SK-N-SH treated with all-trans-retinoic acid at 6 μM for 48 hours (cell line): ENCODE measurements at regions not wholly inside any gene's neighbourhood (a gene's known extent, or its start where the extent isn't known, plus 50 kb on each side); places are given as distances from the start of the nearest gene placed in this dataset.

ENCODE experiments used
- ATAC-seq: fragments of 200-7000 bp; cut with Tn5 transposase; 3 replicates; pipeline ENCODE4 v1.9.1; 2020; ENCODE audit warnings: mild to moderate bottlenecking, moderate library complexity
- BACH2 ChIP-seq: fragments of 250-450 bp; sonication (Bioruptor Pico); IDR thresholded peaks from 2 replicates; pipeline ENCODE4 v1.9.0; 2021; ENCODE audit warnings: mild to moderate bottlenecking, borderline replicate concordance
- CSDC2 ChIP-seq: fragments of 250-450 bp; sonication (Bioruptor Pico); IDR thresholded peaks from 2 replicates; pipeline ENCODE4 v1.5.0; 2020; ENCODE audit warnings: mild to moderate bottlenecking, moderate library complexity
- ESRRG ChIP-seq: fragments of 250-450 bp; sonication (Bioruptor Pico); IDR thresholded peaks from 2 replicates; pipeline ENCODE4 v1.6.1; 2021; ENCODE audit warnings: mild to moderate bottlenecking
- GLIS3 ChIP-seq: fragments of 250-450 bp; sonication (Bioruptor Pico); IDR thresholded peaks from 2 replicates; pipeline ENCODE4 v1.5.0; 2020; ENCODE audit warnings: mild to moderate bottlenecking, moderate library complexity
- ISL1 ChIP-seq: fragments of 250-450 bp; sonication (Bioruptor Pico); IDR thresholded peaks from 2 replicates; pipeline ENCODE4 v2.1.2; 2022; ENCODE audit warnings: mild to moderate bottlenecking, moderate library complexity
- PPARA ChIP-seq: fragments of 250-450 bp; sonication (Bioruptor Pico); IDR thresholded peaks from 2 replicates; pipeline ENCODE4 v1.5.0; 2020; ENCODE audit warnings: mild to moderate bottlenecking, borderline replicate concordance
- RARB ChIP-seq: fragments of 250-450 bp; sonication (Bioruptor Pico); IDR thresholded peaks from 2 replicates; pipeline ENCODE4 v1.8.0; 2021; ENCODE audit warnings: mild to moderate bottlenecking, moderate library complexity
- SNAI2 ChIP-seq: fragments of 250-450 bp; sonication (Bioruptor Pico); IDR thresholded peaks from 2 replicates; pipeline ENCODE4 v1.5.0; 2020; ENCODE audit warnings: mild to moderate bottlenecking, moderate library complexity
- TCF4 ChIP-seq: fragments of 250-450 bp; sonication (Bioruptor Pico); IDR thresholded peaks from 2 replicates; pipeline ENCODE4 v1.8.0; 2021; ENCODE audit warnings: mild to moderate bottlenecking, moderate library complexity, borderline replicate concordance
- TOX ChIP-seq: fragments of 250-450 bp; sonication (Bioruptor Pico); IDR thresholded peaks from 2 replicates; pipeline ENCODE4 v1.8.0; 2021; ENCODE audit warnings: mild to moderate bottlenecking, moderate library complexity, borderline replicate concordance
- ZC3H10 ChIP-seq: fragments of 250-450 bp; sonication (Bioruptor Pico); IDR thresholded peaks from 2 replicates; pipeline ENCODE4 v1.5.1; 2021; ENCODE audit warnings: mild to moderate bottlenecking, moderate library complexity
- ZFP3 ChIP-seq: fragments of 250-450 bp; sonication (Bioruptor Pico); IDR thresholded peaks from 2 replicates; pipeline ENCODE4 v1.5.0; 2020; ENCODE audit warnings: mild to moderate bottlenecking, moderate library complexity
- ZFP30 ChIP-seq: fragments of 450-650 bp; formaldehyde crosslinking; IDR thresholded peaks from 2 replicates; pipeline ENCODE4 v1.5.0; 2022; ENCODE audit warnings: mild to moderate bottlenecking, moderate library complexity
- ZNF565 ChIP-seq: fragments of 450-650 bp; formaldehyde crosslinking; conservative IDR thresholded peaks from 2 replicates; pipeline ENCODE4 v1.5.0; 2020; ENCODE audit warnings: low read depth, mild to moderate bottlenecking, moderate library complexity
- ZNF70 ChIP-seq: fragments of 450-650 bp; formaldehyde crosslinking; IDR thresholded peaks from 2 replicates; pipeline ENCODE4 v1.5.0; 2020; ENCODE audit warnings: mild to moderate bottlenecking, moderate library complexity
- ZNF8 ChIP-seq: fragments of 450-650 bp; formaldehyde crosslinking; IDR thresholded peaks from 2 replicates; pipeline ENCODE4 v1.5.0; 2020; ENCODE audit warnings: mild to moderate bottlenecking, moderate library complexity
- TF ChIP-seq, protein P1 (sequence below): fragments of 250-450 bp; sonication (Bioruptor Pico); IDR thresholded peaks from 2 replicates; pipeline ENCODE4 v1.5.1; 2021; ENCODE audit warnings: mild to moderate bottlenecking, moderate library complexity
- TF ChIP-seq, protein P2 (sequence below): fragments of 250-450 bp; sonication (Bioruptor Pico); IDR thresholded peaks from 2 replicates; pipeline ENCODE4 v1.8.0; 2020; ENCODE audit warnings: mild to moderate bottlenecking, moderate library complexity, borderline replicate concordance
- TF ChIP-seq, protein P3 (sequence below): fragments of 250-450 bp; sonication (Bioruptor Pico); IDR thresholded peaks from 2 replicates; pipeline ENCODE4 v1.5.0; 2020; ENCODE audit warnings: mild to moderate bottlenecking, moderate library complexity

GRCh38 chr6:16857969-16858592 is 96.8 kb upstream of the ATXN1 start:
- no peak for ATAC-seq
- TF ChIP-seq ZFP30, result no peak
- TF ChIP-seq BACH2, result no peak
- TF ChIP-seq TCF4 (CRISPR knock-in tag), result no peak
- no peak for TF ChIP-seq ISL1 (CRISPR knock-in tag)
- TF ChIP-seq ZNF8 (CRISPR knock-in tag), result no peak
- TF ChIP-seq ESRRG (CRISPR knock-in tag), result no peak
- TF ChIP-seq ZNF565 (CRISPR knock-in tag), result no peak
- no peak for TF ChIP-seq GLIS3 (CRISPR knock-in tag)
- TF ChIP-seq ZFP3 (CRISPR knock-in tag), result no peak
- no peak for TF ChIP-seq PPARA (CRISPR knock-in tag)
- no peak for TF ChIP-seq ZC3H10 (CRISPR knock-in tag)
- TF ChIP-seq, protein P1, sequence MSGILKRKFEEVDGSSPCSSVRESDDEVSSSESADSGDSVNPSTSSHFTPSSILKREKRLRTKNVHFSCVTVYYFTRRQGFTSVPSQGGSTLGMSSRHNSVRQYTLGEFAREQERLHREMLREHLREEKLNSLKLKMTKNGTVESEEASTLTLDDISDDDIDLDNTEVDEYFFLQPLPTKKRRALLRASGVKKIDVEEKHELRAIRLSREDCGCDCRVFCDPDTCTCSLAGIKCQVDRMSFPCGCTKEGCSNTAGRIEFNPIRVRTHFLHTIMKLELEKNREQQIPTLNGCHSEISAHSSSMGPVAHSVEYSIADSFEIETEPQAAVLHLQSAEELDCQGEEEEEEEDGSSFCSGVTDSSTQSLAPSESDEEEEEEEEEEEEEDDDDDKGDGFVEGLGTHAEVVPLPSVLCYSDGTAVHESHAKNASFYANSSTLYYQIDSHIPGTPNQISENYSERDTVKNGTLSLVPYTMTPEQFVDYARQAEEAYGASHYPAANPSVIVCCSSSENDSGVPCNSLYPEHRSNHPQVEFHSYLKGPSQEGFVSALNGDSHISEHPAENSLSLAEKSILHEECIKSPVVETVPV (CRISPR knock-in tag), result no peak
- no peak for TF ChIP-seq CSDC2 (CRISPR knock-in tag)
- TF ChIP-seq, protein P2, sequence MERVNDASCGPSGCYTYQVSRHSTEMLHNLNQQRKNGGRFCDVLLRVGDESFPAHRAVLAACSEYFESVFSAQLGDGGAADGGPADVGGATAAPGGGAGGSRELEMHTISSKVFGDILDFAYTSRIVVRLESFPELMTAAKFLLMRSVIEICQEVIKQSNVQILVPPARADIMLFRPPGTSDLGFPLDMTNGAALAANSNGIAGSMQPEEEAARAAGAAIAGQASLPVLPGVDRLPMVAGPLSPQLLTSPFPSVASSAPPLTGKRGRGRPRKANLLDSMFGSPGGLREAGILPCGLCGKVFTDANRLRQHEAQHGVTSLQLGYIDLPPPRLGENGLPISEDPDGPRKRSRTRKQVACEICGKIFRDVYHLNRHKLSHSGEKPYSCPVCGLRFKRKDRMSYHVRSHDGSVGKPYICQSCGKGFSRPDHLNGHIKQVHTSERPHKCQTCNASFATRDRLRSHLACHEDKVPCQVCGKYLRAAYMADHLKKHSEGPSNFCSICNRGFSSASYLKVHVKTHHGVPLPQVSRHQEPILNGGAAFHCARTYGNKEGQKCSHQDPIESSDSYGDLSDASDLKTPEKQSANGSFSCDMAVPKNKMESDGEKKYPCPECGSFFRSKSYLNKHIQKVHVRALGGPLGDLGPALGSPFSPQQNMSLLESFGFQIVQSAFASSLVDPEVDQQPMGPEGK, result no peak
- TF ChIP-seq SNAI2 (CRISPR knock-in tag), result no peak
- no peak for TF ChIP-seq ZNF70
- TF ChIP-seq, all 23 proteins: peak for 0

GRCh38 chr6:16855460-16855859 is 94.2 kb upstream of the ATXN1 start:
- ATAC-seq, result no peak

More at GRCh38 chr6:16855460-16855859, 94.2 kb upstream of the ATXN1 start:
- TF ChIP-seq ISL1 (CRISPR knock-in tag) (no peak), RARB (CRISPR knock-in tag) (no peak), CSDC2 (CRISPR knock-in tag) (no peak), TOX (CRISPR knock-in tag) (no peak), ZNF565 (CRISPR knock-in tag) (no peak), ZFP3 (CRISPR knock-in tag) (no peak)
- TF ChIP-seq, protein P1 (CRISPR knock-in tag), result no peak
- TF ChIP-seq, protein P2, result no peak
- TF ChIP-seq, protein P3, sequence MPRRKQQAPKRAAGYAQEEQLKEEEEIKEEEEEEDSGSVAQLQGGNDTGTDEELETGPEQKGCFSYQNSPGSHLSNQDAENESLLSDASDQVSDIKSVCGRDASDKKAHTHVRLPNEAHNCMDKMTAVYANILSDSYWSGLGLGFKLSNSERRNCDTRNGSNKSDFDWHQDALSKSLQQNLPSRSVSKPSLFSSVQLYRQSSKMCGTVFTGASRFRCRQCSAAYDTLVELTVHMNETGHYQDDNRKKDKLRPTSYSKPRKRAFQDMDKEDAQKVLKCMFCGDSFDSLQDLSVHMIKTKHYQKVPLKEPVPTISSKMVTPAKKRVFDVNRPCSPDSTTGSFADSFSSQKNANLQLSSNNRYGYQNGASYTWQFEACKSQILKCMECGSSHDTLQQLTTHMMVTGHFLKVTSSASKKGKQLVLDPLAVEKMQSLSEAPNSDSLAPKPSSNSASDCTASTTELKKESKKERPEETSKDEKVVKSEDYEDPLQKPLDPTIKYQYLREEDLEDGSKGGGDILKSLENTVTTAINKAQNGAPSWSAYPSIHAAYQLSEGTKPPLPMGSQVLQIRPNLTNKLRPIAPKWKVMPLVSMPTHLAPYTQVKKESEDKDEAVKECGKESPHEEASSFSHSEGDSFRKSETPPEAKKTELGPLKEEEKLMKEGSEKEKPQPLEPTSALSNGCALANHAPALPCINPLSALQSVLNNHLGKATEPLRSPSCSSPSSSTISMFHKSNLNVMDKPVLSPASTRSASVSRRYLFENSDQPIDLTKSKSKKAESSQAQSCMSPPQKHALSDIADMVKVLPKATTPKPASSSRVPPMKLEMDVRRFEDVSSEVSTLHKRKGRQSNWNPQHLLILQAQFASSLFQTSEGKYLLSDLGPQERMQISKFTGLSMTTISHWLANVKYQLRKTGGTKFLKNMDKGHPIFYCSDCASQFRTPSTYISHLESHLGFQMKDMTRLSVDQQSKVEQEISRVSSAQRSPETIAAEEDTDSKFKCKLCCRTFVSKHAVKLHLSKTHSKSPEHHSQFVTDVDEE (CRISPR knock-in tag), result no peak
